Muscle of arm (tissue), 1 donor: ENCODE measurements at regions not wholly inside any gene's neighbourhood (a gene's known extent, or its start where the extent isn't known, plus 50 kb on each side); places are given as distances from the start of the nearest gene placed in this dataset.
"Not testable (repeated sequence)": the region's sequence is repeated elsewhere in the genome, so short reads cannot be mapped to it uniquely, and the experiment has no call there.

Experiments
- DNase-seq: peaks from one replicate; pipeline ENCODE4 v3.0.0-alpha.2; 2013

DNA sequence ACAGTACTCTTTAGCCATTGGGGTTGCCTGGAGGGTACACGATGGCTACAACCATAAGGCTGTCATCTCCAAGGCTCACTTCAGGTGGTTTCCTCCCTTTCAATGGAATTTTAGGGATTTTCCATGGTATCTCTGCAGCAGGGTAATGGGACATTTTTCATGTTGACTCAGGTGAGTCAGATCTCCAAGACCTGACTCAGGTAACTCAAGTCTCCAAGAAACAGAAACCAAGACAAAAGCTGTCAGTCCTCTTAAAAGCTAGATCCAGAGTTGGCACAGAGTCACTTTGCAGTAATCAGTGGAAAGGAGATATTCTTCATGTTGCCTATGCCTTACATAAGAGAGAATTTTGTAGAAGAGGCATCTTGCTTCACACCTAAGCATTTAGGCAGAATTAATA, 375.8 kb upstream of the ARPP21 start:
- no peak for DNase-seq

DNA sequence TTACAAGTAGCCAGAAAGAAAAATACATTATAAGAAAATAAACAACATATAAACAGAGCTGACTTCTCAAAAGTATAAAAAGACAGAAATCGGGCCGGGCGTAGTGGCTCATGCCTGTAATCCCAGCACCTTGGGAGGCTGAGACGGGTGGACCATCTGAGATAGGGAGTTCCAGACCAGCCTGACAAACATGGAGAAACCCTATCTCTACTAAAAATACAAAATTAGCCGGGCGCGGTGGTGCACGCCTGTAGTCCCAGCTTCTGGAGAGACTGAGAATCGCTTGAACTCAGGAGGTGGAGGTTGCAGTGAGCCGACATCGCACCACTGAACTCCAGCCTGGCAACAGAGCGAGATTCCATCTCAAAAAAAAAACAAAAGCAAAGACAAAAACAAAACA, 373.3 kb upstream of the ARPP21 start:
- not testable (repeated sequence) for DNase-seq

DNA sequence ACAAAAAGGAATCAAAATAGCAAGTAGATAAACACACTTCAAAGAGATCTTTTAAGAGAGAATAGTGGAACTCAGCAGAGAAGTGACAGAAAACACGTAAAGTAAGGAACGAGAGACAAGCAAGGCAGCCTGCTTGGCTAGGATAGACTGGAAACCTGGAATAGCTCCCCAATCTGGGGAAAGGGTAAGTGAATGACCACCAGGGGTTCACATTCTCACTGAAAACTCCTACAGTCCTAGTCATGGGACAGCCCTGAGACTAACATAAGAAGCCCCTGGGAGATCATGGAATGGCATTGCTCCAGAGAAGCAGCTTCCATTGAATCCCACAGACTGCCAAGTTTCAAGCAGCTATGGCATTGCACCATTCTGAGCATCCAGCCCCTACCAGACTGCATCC, 363.6 kb upstream of the ARPP21 start:
- no peak for DNase-seq

DNA sequence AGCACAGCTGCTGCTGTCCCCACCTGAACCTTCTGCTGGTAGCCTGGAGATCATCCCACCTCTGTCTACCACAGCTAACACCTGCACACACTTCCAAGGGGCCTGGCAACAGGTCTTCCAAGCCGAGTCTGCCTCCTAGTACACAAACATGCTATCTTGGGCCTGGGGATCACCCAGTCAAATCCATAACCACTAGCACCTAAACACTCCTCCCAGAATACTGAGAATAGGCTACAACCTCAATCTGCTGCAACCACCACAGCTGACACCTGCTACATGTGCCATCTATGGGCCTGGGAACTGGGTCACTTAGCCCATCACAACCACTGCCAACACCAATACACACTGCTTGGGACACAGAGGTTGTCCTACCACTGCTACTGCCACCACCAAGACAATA, 362.8 kb upstream of the ARPP21 start:
- no peak for DNase-seq

DNA sequence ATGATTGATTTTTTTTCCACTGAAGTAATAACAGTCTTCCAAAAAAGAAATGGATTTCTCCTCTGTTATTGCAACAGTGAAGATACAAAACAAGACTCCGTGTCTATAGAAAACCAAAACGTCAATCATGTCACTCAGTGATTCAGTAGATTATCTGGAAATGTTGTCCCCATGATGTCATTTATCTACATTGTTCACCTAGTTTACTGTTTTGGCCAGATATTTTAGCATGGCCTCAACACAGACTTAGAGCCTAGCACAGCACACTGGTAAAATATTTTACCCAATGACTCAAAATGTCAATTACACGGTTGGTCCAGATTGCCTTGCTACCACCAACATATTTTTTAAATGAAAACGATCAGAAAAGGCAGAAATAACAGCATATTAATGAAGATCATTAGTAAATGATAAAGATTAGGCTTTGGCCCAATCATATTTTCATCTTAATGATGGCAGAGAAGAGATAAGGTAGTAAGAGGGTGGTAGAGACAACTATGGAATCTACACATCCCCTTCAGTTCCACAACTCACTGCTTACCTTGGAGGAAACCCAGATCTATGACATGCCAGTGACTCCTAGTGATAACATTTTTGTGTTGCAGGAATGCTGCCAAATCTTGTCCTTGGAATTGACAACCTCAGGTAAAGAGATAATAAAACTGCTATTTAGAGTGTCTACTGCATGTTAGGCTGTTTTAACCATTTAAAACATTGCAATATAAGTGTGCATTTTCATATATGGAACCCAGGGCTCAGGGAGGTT, 347.7 kb upstream of the ARPP21 start:
- no peak for DNase-seq

DNA sequence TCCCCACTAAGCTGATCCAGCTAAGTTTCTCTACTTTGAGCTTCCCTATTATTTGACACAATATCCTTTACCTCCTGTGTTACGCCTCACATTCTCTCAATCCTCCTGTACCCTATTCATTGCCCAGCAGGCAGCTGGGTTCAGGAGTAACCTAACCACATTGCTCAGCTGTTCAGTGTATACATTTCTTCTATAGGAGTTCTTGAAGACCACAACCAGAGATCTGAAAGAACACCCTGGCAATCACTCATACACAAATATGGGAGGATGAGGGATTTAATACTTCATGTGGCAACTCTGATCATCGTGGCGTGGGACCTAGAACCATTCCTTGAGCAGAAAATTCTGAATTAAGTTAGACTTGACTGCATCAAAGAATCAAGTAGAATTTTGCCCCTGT, 346.8 kb upstream of the ARPP21 start:
- no peak for DNase-seq

DNA sequence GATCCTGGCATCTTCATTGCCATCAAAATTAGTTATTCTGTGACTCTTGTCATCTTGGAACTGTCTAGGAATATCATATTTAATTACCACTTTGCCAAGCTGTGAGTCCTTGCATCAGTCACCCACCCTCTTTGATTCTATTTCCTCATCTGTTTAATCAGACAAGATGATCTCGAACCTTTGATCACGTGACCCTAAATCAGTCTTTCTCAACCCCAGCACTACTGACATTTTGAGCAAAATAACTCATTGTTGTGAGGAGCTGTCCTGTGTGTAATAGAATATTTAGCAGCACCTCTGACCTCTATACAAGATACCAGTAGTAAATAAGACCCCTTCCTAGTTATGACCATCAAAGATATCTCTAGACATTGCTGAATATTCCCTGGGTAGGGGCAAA, 343.4 kb upstream of the ARPP21 start:
- no peak for DNase-seq

DNA sequence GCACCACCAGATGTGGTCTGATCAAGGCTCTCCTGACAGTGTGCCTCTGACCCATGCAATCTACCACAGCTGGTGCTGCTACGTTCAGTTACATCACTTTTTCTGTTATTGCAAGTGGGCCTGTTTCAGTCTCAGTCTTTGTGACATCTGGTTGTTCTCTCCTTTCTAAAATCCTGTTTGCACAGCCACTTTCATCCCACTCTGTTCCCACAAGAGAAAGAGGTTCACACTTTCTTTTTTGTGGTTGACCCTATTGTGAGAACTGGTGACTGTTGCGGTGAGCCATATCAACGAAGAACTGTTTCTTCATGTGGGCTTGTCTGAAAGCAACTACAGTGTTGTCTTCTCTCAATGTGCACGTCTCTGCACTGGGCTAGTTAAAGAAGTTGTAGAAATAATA, 342.8 kb upstream of the ARPP21 start:
- DNase-seq: no peak

DNA sequence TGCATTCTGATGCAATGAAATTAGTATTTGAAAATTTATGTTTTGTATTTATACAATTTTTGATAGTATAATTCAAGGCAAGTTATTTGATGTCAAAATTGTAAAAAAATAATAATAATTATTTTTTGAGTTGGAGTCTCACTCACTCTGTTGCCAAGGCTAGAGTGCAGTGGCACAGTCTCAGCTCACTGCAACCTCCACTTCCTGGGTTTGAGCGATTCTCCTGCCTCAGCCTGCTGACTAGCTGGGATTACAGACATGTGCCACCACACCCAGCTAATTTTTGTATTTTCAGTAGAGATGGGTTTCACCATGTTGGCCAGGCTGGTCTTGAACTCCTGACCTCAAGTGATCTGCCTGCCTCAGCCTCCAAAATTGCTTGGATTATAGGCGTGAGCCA, 342.4 kb upstream of the ARPP21 start:
- not testable (repeated sequence) for DNase-seq

DNA sequence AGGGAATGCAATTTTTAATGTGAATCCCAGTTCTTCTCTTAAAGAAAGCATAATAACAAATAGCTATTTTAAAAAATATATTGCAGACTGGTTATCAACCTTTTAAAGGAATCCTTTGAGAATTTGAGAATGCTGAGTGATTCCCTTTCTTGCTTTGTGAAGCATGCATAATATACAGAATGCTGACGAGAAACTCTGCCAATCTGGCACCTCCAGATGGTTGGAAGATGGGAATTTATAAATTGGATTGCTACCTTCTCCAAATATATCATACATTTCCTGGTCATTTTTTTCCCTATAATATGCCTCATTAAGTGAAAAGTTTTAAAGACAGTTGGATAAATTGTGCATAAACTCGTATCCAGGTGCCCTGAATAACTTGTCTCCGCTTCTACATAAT, 333.9 kb upstream of the ARPP21 start:
- no peak for DNase-seq

DNA sequence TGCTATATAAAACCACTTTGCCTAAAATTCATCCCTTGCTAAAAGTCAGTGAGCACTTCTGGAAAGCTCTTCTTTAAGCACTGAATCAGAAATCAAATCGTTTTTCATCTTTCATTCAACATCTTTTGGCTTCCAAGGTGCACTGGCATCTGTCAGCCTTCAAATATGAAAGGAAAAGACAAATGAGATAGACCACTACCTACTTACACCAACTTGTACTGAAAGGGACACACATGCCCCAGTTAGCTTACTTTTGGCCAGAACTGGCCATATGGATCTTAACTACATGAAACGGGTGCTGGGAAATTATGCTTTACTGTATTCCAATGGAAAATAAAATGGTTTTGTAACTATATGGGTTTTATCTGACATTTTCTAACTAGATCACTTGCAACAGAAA, 332.0 kb upstream of the ARPP21 start:
- no peak for DNase-seq

DNA sequence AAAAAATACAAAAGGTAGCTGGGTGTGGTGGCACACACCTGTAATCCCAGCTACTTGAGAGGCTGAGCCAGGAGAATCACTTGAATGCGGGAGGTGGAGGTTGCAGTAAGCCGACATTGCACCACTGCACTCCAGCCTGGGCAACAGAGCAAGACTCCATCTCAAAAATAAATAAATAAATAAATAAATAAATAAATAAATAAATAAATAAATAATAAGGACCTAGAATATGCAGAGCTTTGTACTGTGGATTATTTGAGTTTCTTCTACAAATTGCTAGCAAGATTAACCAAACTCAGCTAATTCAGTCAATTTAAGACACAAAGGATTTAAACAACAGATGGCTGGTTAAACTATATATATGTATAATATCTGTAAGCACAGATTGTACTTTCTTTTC, 322.5 kb upstream of the ARPP21 start:
- DNase-seq: not testable (repeated sequence)

DNA sequence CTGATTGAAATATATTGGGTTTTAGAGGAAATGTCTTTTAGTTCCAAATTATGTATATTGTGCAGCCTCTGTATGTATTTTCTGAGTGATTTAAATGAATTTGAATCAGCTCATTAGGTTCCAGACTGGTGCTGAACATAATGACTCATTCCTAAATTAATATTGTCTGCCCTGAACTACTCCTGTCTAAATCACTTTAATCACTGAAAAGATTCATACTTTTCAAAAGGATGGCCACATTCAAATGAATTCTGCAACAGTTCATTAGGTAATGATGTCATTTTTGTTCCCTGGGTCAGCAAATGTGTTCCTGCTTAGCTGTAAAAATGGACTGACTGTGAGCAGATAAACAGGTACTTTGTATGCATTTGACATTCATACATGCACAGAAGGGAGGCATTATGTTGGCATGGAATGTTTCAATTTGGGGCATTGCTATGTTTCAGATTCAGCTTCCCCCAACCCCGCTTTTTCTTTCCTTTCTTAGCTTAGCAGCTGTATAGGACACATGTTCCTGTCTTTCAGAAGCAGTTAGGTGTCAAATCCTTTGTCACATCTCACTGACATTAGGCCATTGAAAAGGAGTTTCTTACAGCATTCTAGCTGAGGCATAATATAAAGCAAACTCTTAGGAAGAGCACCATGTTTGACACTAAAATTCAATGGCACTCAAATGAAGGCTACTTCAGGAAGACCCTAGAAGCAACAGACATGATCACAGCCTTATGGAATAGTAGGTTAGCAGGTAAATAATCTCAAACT, 318.5 kb upstream of the ARPP21 start:
- DNase-seq: no peak

DNA sequence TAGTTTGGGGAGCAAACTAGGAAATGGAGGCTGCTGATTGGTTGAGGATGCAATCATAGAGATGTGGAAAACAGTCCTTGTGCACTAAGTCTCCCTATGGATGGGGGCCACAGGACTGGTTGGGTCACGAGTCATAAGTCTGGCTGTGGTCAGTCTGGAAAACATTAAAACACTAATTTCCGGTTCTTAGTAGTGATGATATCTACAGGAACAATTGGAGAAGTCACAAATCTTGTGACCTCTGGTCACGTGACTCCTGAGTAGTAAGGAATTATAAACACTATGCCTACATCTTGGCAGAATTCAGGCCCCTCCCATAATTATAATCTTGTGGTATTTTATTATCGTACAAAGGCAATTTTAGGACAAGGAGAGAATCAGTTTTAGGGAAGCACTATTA, 317.3 kb upstream of the ARPP21 start:
- DNase-seq: no peak

DNA sequence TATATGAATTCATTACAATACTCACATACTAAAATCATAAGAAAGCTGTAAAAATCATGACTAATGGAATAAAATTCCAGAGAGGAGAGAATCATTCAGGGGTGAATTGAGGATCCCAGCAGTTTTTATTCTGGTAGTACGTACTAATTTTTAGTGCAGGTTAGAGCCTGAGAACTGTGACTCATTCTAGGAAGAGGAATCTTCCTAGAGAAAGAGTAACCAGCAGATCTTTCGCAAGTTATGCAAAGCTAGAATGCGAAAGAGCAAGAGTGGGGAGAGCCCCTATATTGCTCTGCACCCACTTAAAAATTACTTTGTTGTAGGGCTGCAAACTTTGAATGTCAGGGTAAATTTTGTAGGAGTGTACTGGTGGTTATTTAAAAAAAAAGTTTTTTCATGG, 303.6 kb upstream of the ARPP21 start:
- no peak for DNase-seq

DNA sequence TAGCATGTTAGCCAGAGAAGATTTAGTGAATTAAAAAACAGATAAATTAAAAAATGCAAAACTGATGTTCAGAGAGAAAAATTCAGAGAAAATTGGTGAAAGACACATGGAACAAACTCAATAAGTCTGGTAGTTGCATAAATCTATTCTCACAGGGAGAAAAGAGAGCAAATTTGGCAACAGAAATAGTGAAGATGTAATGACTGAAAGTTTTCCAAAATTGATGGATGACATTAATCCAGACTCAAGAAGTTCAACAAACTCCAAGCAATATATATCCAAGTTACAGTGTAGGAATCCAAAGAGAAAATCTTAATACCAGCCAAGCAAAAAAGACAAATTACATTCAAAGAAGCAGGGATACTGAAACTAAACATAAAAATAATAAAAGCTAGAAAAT, 302.7 kb upstream of the ARPP21 start:
- peak; percentile 57 for DNase-seq

DNA sequence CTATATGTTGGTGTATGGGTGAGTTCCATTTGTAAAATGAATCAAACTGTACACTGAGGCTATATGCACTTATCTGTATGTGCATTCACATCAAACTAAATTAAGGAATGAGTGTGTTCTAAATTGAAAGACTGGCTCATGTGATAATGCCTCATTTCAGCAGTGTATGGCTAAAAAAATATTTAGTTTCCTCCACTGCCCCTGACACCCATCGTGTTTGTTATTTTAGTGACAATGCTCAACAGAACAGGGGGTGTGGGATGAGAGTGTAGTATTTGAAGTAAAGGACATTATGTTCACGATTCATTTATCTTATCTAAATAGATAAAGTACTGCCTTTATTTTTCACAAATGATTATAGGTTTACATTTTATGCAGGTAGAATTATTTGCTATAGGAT, 301.1 kb upstream of the ARPP21 start:
- DNase-seq: no peak

DNA sequence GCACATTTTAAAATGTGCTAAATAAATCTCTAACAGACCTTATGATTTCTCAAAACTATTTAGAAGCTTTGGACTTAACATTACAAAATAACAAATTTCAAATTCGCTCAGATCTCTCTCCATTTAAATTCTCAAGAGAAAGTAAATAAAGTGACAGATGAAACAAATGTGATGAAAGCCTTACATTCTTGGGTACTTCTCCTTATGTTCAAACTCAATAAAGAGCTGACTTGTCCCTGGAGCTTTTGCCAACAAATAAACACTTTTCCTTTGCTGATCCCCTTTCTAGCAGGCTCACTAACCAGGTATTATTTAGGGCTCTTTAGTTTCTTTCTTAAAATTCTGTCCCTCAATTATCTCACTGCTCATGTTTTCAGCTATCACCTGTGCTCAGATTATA, 259.1 kb upstream of the ARPP21 start:
- no peak for DNase-seq

DNA sequence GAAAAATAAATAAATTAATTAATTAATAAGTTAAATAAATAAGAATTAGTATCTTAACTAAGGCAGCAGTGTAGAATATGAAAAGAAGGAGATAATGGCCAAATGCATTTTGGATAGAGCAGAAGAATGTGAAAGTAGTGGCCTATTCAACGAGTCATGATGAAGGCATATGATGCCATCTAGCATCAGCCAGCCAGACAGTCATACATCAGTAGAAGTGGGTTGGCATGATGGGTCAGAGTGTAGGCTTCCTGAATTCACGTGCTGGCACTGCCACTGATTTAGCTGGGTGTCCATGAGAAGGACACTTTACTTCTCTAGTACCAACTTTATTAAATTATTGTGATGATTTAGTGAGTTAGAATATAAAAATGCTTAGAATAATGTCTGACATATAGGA, 256.1 kb upstream of the ARPP21 start:
- no peak for DNase-seq

DNA sequence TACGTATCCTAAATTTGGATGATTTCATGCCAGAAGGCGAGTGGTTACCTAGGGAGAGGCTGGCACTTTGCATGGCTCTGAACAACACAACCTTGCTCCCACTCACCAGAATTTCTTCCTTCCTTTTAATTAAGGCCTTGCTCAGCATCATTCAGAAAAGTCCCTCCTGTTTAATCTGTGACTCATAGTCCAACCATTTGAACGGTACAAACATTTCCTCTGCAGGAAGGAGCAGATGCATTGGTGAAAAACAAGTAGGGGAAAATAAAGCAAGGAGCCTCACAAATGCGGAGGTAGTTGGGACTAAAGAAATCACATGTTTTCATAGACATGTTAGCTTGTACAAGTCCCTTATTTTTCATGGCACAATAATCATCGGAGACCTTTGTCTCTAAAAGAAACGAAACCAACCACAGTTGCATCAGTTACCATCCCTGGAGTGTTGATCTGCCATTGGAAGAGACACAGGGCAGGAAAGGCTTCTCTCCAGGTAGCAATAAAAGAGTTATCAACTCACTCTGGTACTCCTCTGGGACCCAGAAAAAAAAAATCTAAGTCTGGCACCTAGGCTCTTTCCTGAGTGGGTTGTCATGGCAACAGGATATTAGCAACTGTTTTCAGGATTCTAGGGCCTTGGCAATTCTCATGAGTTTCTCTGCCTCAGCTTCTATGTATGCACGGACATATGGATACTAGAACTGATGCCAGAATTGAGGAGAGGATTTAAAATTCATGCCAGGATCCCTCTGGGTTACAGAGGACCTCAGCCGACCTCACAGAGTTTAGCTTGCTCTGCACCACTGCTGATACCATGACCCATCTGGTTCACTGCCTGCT, 255.4 kb upstream of the ARPP21 start:
- peak; percentile 27 for DNase-seq

DNA sequence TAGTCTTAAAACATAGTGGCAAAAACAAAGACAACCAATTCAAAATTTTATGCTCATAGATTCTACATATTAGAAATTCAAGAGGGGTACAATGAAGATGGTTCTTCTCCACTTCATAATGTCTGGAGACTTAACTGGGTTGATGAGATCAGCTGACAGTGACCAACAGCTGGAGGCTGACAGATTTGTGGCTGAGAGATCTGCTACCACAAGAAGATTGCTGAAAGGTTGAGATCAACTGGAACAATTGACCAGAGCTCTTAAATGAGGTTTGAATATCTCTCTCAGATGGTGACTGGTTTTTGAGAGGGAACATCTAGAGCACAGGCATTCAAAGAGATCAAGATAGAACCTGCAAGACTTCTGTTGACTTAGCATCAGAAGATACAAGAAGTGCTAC, 254.1 kb upstream of the ARPP21 start:
- DNase-seq: no peak

DNA sequence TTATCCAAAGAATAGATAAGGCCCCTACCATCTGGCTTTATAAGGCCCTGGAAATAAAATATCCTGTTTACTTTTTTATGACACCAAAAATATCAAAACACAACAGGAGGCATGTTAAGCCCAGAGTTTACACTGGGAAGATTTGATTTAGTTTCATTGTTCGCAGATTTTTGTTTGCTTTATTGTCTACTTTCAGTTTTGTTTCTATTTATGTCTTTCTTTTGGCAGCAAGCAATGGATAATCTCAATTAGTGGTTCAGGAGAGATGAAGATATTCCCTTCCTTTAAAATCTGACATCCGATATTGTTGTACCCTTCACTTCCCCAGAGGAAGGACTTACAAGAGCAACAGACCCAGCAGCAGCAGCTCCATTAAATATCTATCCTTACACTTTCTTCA, 249.4 kb upstream of the ARPP21 start:
- no peak for DNase-seq

DNA sequence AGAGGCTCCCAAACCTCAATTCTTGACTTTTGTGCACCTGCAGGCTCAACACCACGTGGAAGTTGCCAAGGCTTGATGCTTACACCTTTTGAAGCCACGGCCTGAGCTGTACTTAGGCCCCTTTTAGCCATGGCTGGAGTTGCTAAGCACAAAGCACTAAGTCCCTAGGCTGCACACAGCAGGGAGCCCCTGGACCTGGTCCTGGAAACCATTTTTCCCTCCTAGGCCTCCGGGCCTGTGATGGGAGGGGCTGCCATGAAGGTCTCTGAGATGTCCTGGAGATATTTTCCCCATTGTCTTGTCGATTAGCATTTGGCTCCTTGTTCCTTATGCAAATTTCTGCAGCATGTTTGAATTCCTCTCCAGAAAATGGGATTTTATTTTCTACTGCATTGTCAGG, 247.1 kb upstream of the ARPP21 start:
- no peak for DNase-seq
